ENCODE measurements at regions not wholly inside any gene's neighbourhood (a gene's known extent, or its start where the extent isn't known, plus 50 kb on each side); places are given as distances from the start of the nearest gene placed in this dataset.

DNA sequence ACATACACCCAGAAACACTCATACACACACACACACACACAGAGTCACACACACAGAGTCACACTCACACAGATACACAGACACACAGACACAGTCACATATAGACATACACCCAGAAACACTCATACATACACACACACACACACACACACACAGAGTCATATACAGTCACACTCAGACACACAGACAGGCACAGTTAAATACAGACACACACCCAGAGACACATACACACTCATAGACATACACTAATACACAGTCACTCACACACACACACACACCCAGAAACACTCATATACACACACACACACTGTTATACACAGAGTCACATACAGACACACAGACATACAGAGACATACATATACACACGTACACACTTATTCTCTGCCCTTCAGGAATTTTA lies 250.9 kb downstream of the QKI start:
- Histone ChIP-seq H4K20me1 (ENCODE audit: control insufficient read depth, extremely low read depth, insufficient read depth, low read length) (no peaks in the 10 kb centered on the region), H3K27ac (ENCODE audit: control insufficient read depth, insufficient read depth, low read length) (no peak overlapping the region), H3K9me1 (ENCODE audit: control insufficient read depth, extremely low read depth, insufficient read depth, low read length) (no peaks in the 10 kb centered on the region), H3K36me3 (ENCODE audit: control insufficient read depth in 2 of 2, extremely low read depth in 1 of 2, insufficient read depth in 2 of 2, low read length in 2 of 2) (no peaks in the 10 kb centered on the region), H2AFZ (ENCODE audit: control insufficient read depth, low read length) (no peak overlapping the region), H3K79me2 (ENCODE audit: control insufficient read depth, insufficient read depth, low read length) (no peaks in the 10 kb centered on the region), H3K27me3 (ENCODE audit: control insufficient read depth, extremely low read depth, insufficient read depth, low read length) (no peaks in the 10 kb centered on the region), H3K4me2 (ENCODE audit: control insufficient read depth, extremely low read depth, insufficient read depth, low read depth, low read length) (no peak overlapping the region), H3K9me3 (ENCODE audit: control insufficient read depth, low read depth, low read length) (no peaks in the 10 kb centered on the region), H3K4me1 (ENCODE audit: control insufficient read depth, extremely low read depth, insufficient read depth, low read length) (no peaks in the 10 kb centered on the region), H3K4me3 (ENCODE audit: control insufficient read depth in 2 of 3, extremely low read depth in 1 of 3, insufficient read depth in 2 of 3, low read depth in 1 of 3, low read length in 3 of 3) (no peak overlapping the region), H3K9ac (ENCODE audit: control insufficient read depth, extremely low read depth, insufficient read depth, low read length) (no peak overlapping the region)
- dilution Hi-C loops (cut with MboI; ENCODE audit: extremely low pct_ligation_motif_present, low sequenced_read_pairs) = no loop called here
- FAIRE-seq (no peak), DNase-seq (ENCODE audit: low read depth, low spot score) (no peak)
- no peak for TF ChIP-seq EZH2 (IDR thresholded peaks at IDR 0.05; ENCODE audit: low read length)

DNA sequence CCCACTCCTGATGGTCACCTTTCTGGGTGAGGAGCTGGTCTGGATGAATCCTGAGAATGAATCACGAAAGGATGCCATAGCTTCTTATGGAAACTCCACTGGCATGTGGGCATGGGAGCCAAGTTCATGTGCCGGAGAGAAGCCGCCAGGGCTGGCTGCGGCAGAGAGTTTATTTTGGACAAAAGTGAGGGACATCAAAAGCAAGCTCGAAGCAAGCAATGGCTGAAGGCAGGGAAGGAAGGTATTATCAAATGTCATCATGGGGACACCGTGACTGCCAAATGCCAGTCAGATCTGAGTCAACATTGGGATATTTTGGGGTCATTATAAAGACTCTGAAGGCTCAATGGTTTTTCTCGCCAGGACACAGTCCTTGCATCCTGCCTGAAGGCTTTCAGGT lies 249.1 kb downstream of the QKI start:
- H4K20me1 ChIP-seq (ENCODE audit: control insufficient read depth, extremely low read depth, insufficient read depth, low read length) = no peaks in the 10 kb centered on the region
- no peaks in the 10 kb centered on the region for H3K4me1 ChIP-seq (ENCODE audit: control insufficient read depth, extremely low read depth, insufficient read depth, low read length)
- dilution Hi-C loops (cut with MboI; ENCODE audit: extremely low pct_ligation_motif_present, low sequenced_read_pairs) = no loop called here
- no peak overlapping the region for H3K4me3 ChIP-seq (ENCODE audit: control insufficient read depth in 2 of 3, extremely low read depth in 1 of 3, insufficient read depth in 2 of 3, low read depth in 1 of 3, low read length in 3 of 3)
- DNase-seq (ENCODE audit: low read depth, low spot score) (no peak), FAIRE-seq (no peak)
- H3K9me3 ChIP-seq (ENCODE audit: control insufficient read depth, low read depth, low read length) = no peaks in the 10 kb centered on the region
- H3K9ac ChIP-seq (ENCODE audit: control insufficient read depth, extremely low read depth, insufficient read depth, low read length) = no peak overlapping the region
- no peak overlapping the region for H3K27ac ChIP-seq (ENCODE audit: control insufficient read depth, insufficient read depth, low read length)
- H3K36me3 ChIP-seq (ENCODE audit: control insufficient read depth in 2 of 2, extremely low read depth in 1 of 2, insufficient read depth in 2 of 2, low read length in 2 of 2) = no peaks in the 10 kb centered on the region
- H3K4me2 ChIP-seq (ENCODE audit: control insufficient read depth, extremely low read depth, insufficient read depth, low read depth, low read length) = no peak overlapping the region
- no peaks in the 10 kb centered on the region for H3K27me3 ChIP-seq (ENCODE audit: control insufficient read depth, extremely low read depth, insufficient read depth, low read length)
- no peaks in the 10 kb centered on the region for H3K79me2 ChIP-seq (ENCODE audit: control insufficient read depth, insufficient read depth, low read length)
- no peaks in the 10 kb centered on the region for H3K9me1 ChIP-seq (ENCODE audit: control insufficient read depth, extremely low read depth, insufficient read depth, low read length)
- no peak overlapping the region for H2AFZ ChIP-seq (ENCODE audit: control insufficient read depth, low read length)
- TF ChIP-seq, protein P1, sequence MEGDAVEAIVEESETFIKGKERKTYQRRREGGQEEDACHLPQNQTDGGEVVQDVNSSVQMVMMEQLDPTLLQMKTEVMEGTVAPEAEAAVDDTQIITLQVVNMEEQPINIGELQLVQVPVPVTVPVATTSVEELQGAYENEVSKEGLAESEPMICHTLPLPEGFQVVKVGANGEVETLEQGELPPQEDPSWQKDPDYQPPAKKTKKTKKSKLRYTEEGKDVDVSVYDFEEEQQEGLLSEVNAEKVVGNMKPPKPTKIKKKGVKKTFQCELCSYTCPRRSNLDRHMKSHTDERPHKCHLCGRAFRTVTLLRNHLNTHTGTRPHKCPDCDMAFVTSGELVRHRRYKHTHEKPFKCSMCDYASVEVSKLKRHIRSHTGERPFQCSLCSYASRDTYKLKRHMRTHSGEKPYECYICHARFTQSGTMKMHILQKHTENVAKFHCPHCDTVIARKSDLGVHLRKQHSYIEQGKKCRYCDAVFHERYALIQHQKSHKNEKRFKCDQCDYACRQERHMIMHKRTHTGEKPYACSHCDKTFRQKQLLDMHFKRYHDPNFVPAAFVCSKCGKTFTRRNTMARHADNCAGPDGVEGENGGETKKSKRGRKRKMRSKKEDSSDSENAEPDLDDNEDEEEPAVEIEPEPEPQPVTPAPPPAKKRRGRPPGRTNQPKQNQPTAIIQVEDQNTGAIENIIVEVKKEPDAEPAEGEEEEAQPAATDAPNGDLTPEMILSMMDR (optimal IDR thresholded peaks at IDR 0.05 in 1 of 3, IDR thresholded peaks at IDR 0.05 in 1 of 3, conservative IDR thresholded peaks at IDR 0.05 in 1 of 3; ENCODE audit: extremely low read depth in 1 of 3, insufficient read depth in 2 of 3, low read length in 3 of 3) = no peak
- TF ChIP-seq EZH2 (IDR thresholded peaks at IDR 0.05; ENCODE audit: low read length) = no peak

DNA sequence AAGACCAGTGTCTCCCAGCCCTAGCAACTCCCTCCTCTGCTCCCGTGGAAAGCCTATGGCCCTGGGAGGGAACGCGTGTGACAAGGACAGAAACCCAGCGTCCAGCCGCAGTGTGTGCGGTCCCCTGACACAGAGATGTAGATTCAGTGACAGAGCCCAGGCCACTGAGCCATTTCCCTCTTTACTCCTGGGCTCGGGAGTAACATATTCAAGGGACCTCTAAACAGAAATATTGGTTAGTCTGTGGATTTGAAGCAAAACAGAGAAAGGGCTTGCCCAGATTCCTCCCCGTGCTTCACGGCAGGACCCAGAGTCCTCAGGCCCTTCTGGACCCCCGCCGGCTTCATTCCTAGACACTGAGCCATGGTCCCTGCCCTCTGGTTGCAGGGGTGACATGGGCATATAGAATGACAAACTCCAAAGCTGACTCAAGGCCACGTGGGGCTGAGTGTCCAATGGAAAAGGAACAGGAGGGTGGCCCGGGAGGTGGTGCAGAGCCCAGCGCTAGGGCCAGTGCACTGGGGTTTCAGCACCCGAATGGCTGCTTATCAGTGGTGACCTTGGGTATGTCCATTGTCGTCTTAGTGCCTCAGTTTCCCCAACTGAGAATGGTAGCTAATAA lies 248.2 kb downstream of the QKI start:
- TF ChIP-seq EZH2 (IDR thresholded peaks at IDR 0.05; ENCODE audit: low read length) = no peak
- TF ChIP-seq, protein P1 (optimal IDR thresholded peaks at IDR 0.05 in 1 of 3, IDR thresholded peaks at IDR 0.05 in 1 of 3, conservative IDR thresholded peaks at IDR 0.05 in 1 of 3; ENCODE audit: extremely low read depth in 1 of 3, insufficient read depth in 2 of 3, low read length in 3 of 3) = no peak
- no peaks in the 10 kb centered on the region for H3K79me2 ChIP-seq (ENCODE audit: control insufficient read depth, insufficient read depth, low read length)
- dilution Hi-C loops (cut with MboI; ENCODE audit: extremely low pct_ligation_motif_present, low sequenced_read_pairs) = no loop called here
- H3K9ac ChIP-seq (ENCODE audit: control insufficient read depth, extremely low read depth, insufficient read depth, low read length) = no peak overlapping the region
- no peaks in the 10 kb centered on the region for H3K27me3 ChIP-seq (ENCODE audit: control insufficient read depth, extremely low read depth, insufficient read depth, low read length)
- FAIRE-seq = no peak
- no peaks in the 10 kb centered on the region for H3K4me1 ChIP-seq (ENCODE audit: control insufficient read depth, extremely low read depth, insufficient read depth, low read length)
- no peak overlapping the region for H3K27ac ChIP-seq (ENCODE audit: control insufficient read depth, insufficient read depth, low read length)
- H3K9me3 ChIP-seq (ENCODE audit: control insufficient read depth, low read depth, low read length) = no peaks in the 10 kb centered on the region
- no peak for DNase-seq (ENCODE audit: low read depth, low spot score)
- no peaks in the 10 kb centered on the region for H4K20me1 ChIP-seq (ENCODE audit: control insufficient read depth, extremely low read depth, insufficient read depth, low read length)
- no peak overlapping the region for H3K4me3 ChIP-seq (ENCODE audit: control insufficient read depth in 2 of 3, extremely low read depth in 1 of 3, insufficient read depth in 2 of 3, low read depth in 1 of 3, low read length in 3 of 3)
- no peaks in the 10 kb centered on the region for H3K36me3 ChIP-seq (ENCODE audit: control insufficient read depth in 2 of 2, extremely low read depth in 1 of 2, insufficient read depth in 2 of 2, low read length in 2 of 2)
- no peak overlapping the region for H2AFZ ChIP-seq (ENCODE audit: control insufficient read depth, low read length)
- H3K4me2 ChIP-seq (ENCODE audit: control insufficient read depth, extremely low read depth, insufficient read depth, low read depth, low read length) = no peak overlapping the region
- H3K9me1 ChIP-seq (ENCODE audit: control insufficient read depth, extremely low read depth, insufficient read depth, low read length) = no peaks in the 10 kb centered on the region

Data from keratinocyte (primary cell).